HG03442 (cell line): ENCODE measurements at regions not wholly inside any gene's neighbourhood (a gene's known extent, or its start where the extent isn't known, plus 50 kb on each side); places are given as distances from the start of the nearest gene placed in this dataset.
"Not testable (repeated sequence)": the region's sequence is repeated elsewhere in the genome, so short reads cannot be mapped to it uniquely, and the experiment has no call there.

ENCODE experiments used
- ATAC-seq: cut with Tn5 transposase; IDR thresholded peaks from one replicate; pipeline ENCODE4 v1.9.1; 2021; ENCODE audit warnings: mild to moderate bottlenecking, moderate library complexity; ENCODE audit not compliant: unreplicated experiment

- ATAC-seq, result no peak
These were observed 592.6 kb downstream of the ETS1 start for GRCh38 chr11:127994736-127995135.

- ATAC-seq, result no peak
These were observed 593.6 kb downstream of the ETS1 start for GRCh38 chr11:127993788-127994187.

- ATAC-seq, result no peak
These were observed 594.1 kb downstream of the ETS1 start for GRCh38 chr11:127993281-127993680.

- no peak for ATAC-seq
These were observed 601.3 kb downstream of the ETS1 start for GRCh38 chr11:127986073-127986472.

GRCh38 chr11:127972816-127973215 lies 614.5 kb downstream of the ETS1 start:
- no peak for ATAC-seq

GRCh38 chr11:127971448-127971847 lies 615.9 kb downstream of the ETS1 start:
- ATAC-seq, result no peak

GRCh38 chr11:127966821-127967220 lies 620.5 kb downstream of the ETS1 start:
- no peak for ATAC-seq

- ATAC-seq, result no peak
These were observed 621.3 kb downstream of the ETS1 start for GRCh38 chr11:127965939-127966668.

GRCh38 chr11:127962416-127962815 lies 624.9 kb downstream of the ETS1 start:
- ATAC-seq, result no peak

GRCh38 chr11:127950162-127950561 lies 637.2 kb downstream of the ETS1 start:
- no peak for ATAC-seq

GRCh38 chr11:127943763-127944162 lies 643.6 kb downstream of the ETS1 start:
- ATAC-seq, result no peak

GRCh38 chr11:127943152-127943551 lies 644.2 kb downstream of the ETS1 start:
- ATAC-seq, result no peak

- ATAC-seq, result not testable (repeated sequence)
These were observed 645.8 kb downstream of the ETS1 start for GRCh38 chr11:127941554-127941953.

GRCh38 chr11:127939000-127939399 lies 648.4 kb downstream of the ETS1 start:
- no peak for ATAC-seq

- no peak for ATAC-seq
These were observed 652.3 kb downstream of the ETS1 start for GRCh38 chr11:127935081-127935480.

- ATAC-seq, result not testable (repeated sequence)
These were observed 653.4 kb downstream of the ETS1 start for GRCh38 chr11:127933961-127934360.

GRCh38 chr11:127931803-127932202 lies 655.6 kb downstream of the ETS1 start:
- no peak for ATAC-seq

GRCh38 chr11:127926721-127927120 lies 660.6 kb downstream of the ETS1 start:
- no peak for ATAC-seq

GRCh38 chr11:127925475-127925874 lies 661.9 kb downstream of the ETS1 start:
- no peak for ATAC-seq

GRCh38 chr11:127919206-127920000 lies 668.0 kb downstream of the ETS1 start:
- ATAC-seq, result no peak

- no peak for ATAC-seq
These were observed 685.0 kb downstream of the ETS1 start for GRCh38 chr11:127902382-127902781.
